Peyer's patch (tissue), 4 donors: ENCODE measurements at regions not wholly inside any gene's neighbourhood (a gene's known extent, or its start where the extent isn't known, plus 50 kb on each side); places are given as distances from the start of the nearest gene placed in this dataset.

Source experiments
- CTCF ChIP-seq, 6 experiments: fragments of 450-650 bp in 4 of 6; fragments of 200-600 bp in 2 of 6; sonication (generic) in 1 of 6; IDR thresholded peaks; one replicate each; pipeline ENCODE4 v1.5.1; 2017 to 2019; ENCODE audit warnings: antibody characterized with exemption in 6 of 6, mild to moderate bottlenecking in 3 of 6, moderate library complexity in 1 of 6
- POLR2A ChIP-seq, 2 donors: fragments of 450-650 bp; IDR thresholded peaks; one replicate each; pipeline ENCODE4 v1.5.1; 2017; ENCODE audit warnings: antibody characterized with exemption in 2 of 2, mild to moderate bottlenecking in 2 of 2, moderate library complexity in 2 of 2

DNA sequence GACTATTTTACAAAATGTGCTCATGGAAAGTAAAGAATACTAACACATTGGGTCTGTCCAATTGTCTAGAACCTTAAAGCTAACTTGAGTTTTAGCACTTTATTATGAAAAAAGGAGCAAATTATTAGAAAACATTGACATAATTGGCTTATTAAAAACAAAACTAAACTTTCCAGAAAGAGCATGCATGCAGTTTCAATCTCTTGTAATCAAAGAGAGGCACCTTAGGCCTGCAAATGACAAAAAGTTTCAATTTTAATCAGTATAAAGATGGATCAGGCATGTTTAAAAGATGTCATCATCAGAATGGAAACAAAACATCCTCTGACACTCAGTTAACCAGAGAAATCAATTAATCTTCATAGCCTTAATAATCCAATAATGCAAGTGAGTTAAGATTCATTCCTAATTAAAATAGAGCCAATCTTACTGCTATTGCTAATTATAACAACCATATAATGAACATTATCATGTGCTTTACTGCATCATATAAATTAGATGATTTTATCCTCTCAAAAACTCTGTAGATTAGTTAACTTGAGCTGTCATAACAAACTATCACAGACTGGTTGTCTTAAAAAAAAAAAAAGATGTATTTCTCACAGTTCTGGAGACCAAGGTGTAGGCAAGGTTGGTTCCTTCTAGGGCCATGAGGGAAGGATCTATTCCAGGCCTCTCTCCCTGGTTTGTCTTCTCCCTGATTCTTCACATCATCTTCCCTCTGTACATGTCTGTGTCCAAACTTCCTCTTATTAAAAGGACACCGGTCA lies 131.4 kb downstream of the RPAP3 start:
- no peak for TF ChIP-seq POLR2A (IDR thresholded peaks at IDR 0.05)
- TF ChIP-seq CTCF (IDR thresholded peaks at IDR 0.05), result no peak
